Kidney (tissue), 13 donors: ENCODE measurements at regions not wholly inside any gene's neighbourhood (a gene's known extent, or its start where the extent isn't known, plus 50 kb on each side); places are given as distances from the start of the nearest gene placed in this dataset.

ENCODE experiments used
- DNase-seq, 5 donors: peaks; one replicate each; pipeline ENCODE4 v3.0.0-alpha.2; 2013 to 2020
- FAIRE-seq: peaks from 2 replicates; lab custom pipeline; 2012; peaks lifted over from hg19 to GRCh38; lab: Jason Lieb, UNC
- H3K27ac ChIP-seq, 2 donors: one replicate each; pipeline ENCODE4 v1.7.0; 2013; ENCODE audit warnings: low read depth in 2 of 2, low read length in 2 of 2, inconsistent platforms in 1 of 2
- H3K27me3 ChIP-seq: one replicate; pipeline ENCODE4 v1.7.1; 2013; ENCODE audit warnings: low read length, inconsistent platforms; ENCODE audit not compliant: control insufficient read depth, insufficient read depth
- H3K36me3 ChIP-seq, 3 donors: one replicate each; pipeline versions ENCODE4 v1.7.0 to v1.7.1; 2013; ENCODE audit warnings: low read length in 3 of 3, control low read depth in 1 of 3, inconsistent platforms in 1 of 3; ENCODE audit not compliant: insufficient read depth in 3 of 3, control insufficient read depth in 2 of 3
- H3K4me1 ChIP-seq, 3 donors: one replicate each; pipeline versions ENCODE4 v1.7.0 to v1.7.1; 2013; ENCODE audit warnings: low read length in 3 of 3, inconsistent platforms in 1 of 3, low read depth in 1 of 3; ENCODE audit not compliant: control insufficient read depth in 2 of 3, insufficient read depth in 2 of 3
- H3K4me3 ChIP-seq, 3 donors: one replicate each; pipeline versions ENCODE4 v1.7.0 to v1.8.1; 2013; ENCODE audit warnings: low read length in 3 of 3, control low read depth in 1 of 3, inconsistent platforms in 1 of 3
- H3K9ac ChIP-seq, 3 donors: one replicate each; pipeline versions ENCODE4 v1.7.0 to v1.7.1; 2013; ENCODE audit warnings: low read length in 3 of 3, control low read depth in 1 of 3, inconsistent platforms in 1 of 3
- H3K9me3 ChIP-seq, 3 donors: one replicate each; pipeline versions ENCODE4 v1.7.0 to v1.7.1; 2013; ENCODE audit warnings: low read length in 3 of 3, control low read depth in 1 of 3, inconsistent platforms in 1 of 3; ENCODE audit not compliant: control insufficient read depth in 2 of 3, insufficient read depth in 1 of 3
- CTCF ChIP-seq: IDR thresholded peaks from 3 replicates; pipeline ENCODE4 v1.5.1; 2012; ENCODE audit warnings: mild to moderate bottlenecking, moderate library complexity, borderline replicate concordance; ENCODE audit not compliant: insufficient read depth; ENCODE audit errors: extremely low read depth
- intact Hi-C: fragments of 100-400 bp; cut with DNase I; formaldehyde crosslinking; loops from one replicate; pipeline ENCODE4 v1.11.1; 2022
- donor health status: control.
- donor health status: control.
- donor health status: control.
- donor health status: control.
- donor health status: control.
- donor health status: DM: yes; HTN: yes; CAD: no.
- donor health status: Normal renal cell carcinoma (clear cell type).

- DNase-seq: no peak
- no peak for FAIRE-seq
- intact Hi-C loops: no loop called here
- Histone ChIP-seq H3K9ac (no peak overlapping the region), H3K4me3 (no peak overlapping the region), H3K9me3 (peaks cover 0 to 7% (median 4%) of the 10 kb centered on the region in 3 donors), H3K4me1 (no peaks in the 10 kb centered on the region), H3K27ac (no peak overlapping the region), H3K36me3 (no peaks in the 10 kb centered on the region), H3K27me3 (no peaks in the 10 kb centered on the region)
- TF ChIP-seq CTCF: no peak
Measured at GRCh38 chr3:16728770-16729745, 123.8 kb upstream of the DAZL start.

- no peak for TF ChIP-seq CTCF
- intact Hi-C loops: no loop called here
- no peaks in the 10 kb centered on the region for H3K4me1 ChIP-seq
- no peaks in the 10 kb centered on the region for H3K27me3 ChIP-seq
- H3K9ac ChIP-seq: no peak overlapping the region
- no peak overlapping the region for H3K4me3 ChIP-seq
- FAIRE-seq: no peak
- no peak for DNase-seq
- no peaks in the 10 kb centered on the region for H3K36me3 ChIP-seq
- H3K9me3 ChIP-seq: peaks cover 0 to 3% (median 0%) of the 10 kb centered on the region in 3 donors
- no peak overlapping the region for H3K27ac ChIP-seq
Measured at GRCh38 chr3:16738451-16738850, 133.2 kb upstream of the DAZL start.

GRCh38 chr3:16739541-16740105 is 134.4 kb upstream of the DAZL start:
- H3K4me3 ChIP-seq: no peak overlapping the region
- DNase-seq (no peak), FAIRE-seq (no peak)
- intact Hi-C loops: no loop called here
- peaks cover 0 to 3% (median 0%) of the 10 kb centered on the region in 3 donors for H3K9me3 ChIP-seq
- TF ChIP-seq CTCF: no peak
- no peaks in the 10 kb centered on the region for H3K36me3 ChIP-seq
- no peak overlapping the region for H3K27ac ChIP-seq
- no peak overlapping the region for H3K9ac ChIP-seq
- no peaks in the 10 kb centered on the region for H3K4me1 ChIP-seq
- no peaks in the 10 kb centered on the region for H3K27me3 ChIP-seq
